Suppressor macrophage treated with lipopolysaccharide for 4 hours (primary cell): ENCODE measurements at regions not wholly inside any gene's neighbourhood (a gene's known extent, or its start where the extent isn't known, plus 50 kb on each side); places are given as distances from the start of the nearest gene placed in this dataset.
A peak's percentile ranks its signal among the peaks of the same experiment; 100 is the strongest.

Experiments used
- DNase-seq: peaks from one replicate; pipeline ENCODE4 v3.0.0-alpha.2; 2020

DNA sequence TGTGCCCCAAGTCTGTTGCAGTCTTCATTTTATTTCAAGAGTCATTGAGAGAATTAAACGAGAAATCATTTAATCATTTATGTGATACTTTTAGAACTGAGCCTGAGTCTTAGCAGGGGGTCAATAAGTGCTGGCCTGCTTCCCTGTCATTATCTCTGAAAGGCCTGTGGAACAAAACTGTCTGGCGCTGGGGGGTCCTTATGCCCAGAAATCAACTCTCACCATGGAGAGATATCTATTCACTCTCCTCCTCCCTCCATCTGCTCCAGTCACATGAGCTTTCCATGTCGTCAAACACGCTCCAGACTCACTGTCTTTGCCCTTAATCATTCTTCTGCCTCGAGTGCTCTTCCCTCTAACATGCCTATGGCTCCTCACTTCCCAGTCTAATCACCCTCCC, 136.8 kb downstream of the ESM1 start:
- no peak for DNase-seq

DNA sequence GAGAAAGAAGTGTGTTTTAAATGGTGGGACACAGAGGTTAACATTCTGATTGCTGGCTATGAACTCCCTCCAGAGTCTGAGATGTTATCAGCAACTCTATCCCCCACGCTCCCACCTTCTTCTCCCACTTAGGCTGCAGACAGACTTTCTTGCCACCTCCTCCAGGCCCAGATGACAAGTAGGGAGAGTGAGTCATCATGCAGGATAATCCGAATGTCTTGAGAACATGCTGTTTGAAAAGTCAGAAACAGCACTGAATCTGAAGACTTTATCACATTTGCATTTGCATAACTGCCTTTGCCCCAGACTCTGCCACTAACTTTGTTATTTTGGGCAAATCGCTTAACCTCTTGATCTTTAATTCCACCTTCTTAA, 139.8 kb downstream of the ESM1 start:
- peak; percentile 16 for DNase-seq

- peak; percentile 82 for DNase-seq
These were observed 140.4 kb downstream of the ESM1 start for GRCh38 chr5:54844905-54845566.

GRCh38 chr5:54844266-54844665, 141.1 kb downstream of the ESM1 start:
- no peak for DNase-seq

DNA sequence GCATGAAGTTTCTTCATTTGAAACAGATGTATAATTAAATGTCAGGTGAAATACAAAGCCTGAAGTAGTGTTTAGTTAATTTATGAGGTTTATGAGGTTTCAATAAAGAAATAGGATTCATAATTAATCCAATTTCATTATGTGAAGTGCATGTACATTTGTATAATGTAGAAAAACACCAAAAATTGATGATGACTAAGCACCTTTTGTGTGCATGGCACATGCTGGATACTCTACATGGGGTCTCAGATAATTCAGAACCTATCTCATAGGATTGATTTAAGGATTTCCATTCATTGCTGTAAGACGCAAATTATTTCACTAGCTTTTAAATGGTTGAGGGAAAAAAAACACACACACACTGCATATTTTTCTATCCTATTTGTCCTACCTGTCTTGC, 143.9 kb downstream of the ESM1 start:
- no peak for DNase-seq

GRCh38 chr5:54838843-54839242, 146.6 kb downstream of the ESM1 start:
- no peak for DNase-seq

DNA sequence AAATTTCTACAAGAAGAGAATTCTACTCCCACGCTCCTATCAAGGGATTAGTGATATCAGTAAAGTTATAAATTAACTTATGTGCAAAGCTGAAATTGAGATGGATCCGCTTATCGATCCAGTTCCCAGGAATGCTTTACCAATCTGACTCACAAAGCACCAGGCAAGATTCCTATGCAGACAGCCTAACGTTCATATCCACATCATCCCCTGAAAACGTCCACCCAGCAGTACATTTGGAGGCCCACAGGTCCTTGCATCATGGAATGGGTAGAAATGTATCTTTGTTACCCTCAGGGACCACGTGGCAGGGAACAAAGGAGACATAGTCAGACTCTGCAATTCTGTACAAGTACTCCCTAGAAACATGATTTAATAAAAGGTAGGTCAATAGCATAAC, 147.4 kb downstream of the ESM1 start:
- DNase-seq = no peak

GRCh38 chr5:54837093-54837492, 148.3 kb downstream of the ESM1 start:
- peak; percentile 91 for DNase-seq

DNA sequence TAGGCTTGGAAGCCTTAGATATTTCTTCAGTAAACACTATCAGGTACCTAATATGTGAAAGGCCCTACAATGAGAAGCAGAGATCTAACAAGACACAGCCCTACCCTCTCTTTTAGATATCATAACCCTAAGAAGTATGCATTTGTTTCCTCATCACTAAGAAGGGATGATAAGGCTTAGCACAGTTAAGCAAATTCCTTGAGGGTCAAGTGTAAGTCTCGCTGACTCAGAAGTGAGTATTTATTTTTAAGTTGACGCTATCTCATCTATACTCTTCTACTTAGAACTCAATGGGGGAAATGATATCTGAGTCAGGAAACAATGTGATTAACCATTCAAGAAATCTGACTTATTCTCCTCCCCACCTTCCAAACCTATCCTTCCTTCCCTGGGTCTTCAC, 149.7 kb downstream of the ESM1 start:
- DNase-seq = peak; percentile 28

DNA sequence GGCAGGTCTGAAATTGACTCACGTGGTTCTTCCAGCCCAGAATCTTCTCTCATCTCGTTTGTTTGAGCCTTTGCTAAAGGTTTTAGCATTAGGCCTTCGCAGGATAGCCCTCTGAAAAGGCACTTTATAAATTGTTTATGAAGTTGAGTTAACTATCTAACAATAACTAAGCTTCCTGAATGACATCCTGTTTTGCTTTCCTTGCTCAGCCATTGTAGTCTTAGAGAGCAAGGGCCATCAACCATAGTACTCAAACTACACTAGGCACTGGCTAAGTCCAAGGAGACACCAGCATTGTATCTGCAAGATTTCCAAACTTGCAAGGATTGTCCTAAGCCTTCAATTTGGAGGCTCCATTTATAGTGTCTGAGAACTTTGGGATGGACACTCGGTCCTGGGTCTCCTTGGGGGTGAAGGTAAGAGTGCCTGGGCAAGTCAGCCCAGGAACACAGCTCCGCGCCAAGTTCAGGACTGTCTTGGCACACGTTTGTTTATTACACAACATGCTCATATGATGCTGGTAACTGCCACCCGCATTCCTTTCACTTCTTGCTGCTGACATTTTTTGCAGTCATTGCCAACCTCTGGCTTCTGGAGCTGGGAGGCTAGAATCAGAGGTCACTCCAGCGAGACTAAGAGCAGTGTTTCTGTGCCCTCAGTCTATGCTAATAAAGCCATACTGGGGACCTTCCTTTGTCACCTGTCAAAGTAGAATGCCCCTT, 151.1 kb downstream of the ESM1 start:
- DNase-seq = peak; percentile 56

DNA sequence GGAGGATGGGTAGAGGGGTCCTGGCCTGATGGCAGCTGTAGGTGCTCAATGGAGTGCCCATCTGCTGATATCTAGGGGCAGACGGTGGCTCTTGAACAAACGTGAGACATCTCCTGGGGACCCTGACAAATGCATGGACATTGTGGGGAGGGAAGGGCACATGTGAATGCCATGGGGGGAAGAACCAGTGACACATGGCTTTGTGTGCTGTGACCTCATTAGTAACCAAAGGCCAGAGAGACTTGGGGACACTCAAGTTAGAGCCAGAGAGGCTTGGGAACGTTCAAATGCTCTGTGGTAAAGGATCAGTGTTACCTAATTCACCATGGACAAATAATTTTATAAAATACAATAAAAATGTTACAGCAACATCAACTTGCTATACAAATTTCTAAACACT, 151.8 kb downstream of the ESM1 start:
- peak; percentile 31 for DNase-seq

DNA sequence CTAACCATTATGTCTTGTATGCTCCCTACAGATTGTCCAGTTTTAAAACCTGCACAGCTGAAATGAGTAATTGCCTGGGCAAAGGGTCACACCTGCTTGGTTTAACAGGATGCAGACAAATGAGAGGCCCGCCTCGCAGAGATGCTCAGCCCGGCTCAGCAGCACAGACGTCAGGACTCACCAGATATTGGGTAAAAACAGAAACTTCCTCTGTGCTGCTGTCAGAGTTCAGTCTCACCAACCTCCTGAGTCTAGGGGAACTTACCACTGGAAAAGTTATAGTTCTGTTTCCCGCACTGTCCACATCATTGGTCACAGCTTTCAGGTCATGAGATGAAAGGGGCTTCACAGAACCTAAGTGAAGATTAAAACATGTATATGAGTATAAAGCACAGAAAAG, 152.5 kb downstream of the ESM1 start:
- DNase-seq = peak; percentile 90

DNA sequence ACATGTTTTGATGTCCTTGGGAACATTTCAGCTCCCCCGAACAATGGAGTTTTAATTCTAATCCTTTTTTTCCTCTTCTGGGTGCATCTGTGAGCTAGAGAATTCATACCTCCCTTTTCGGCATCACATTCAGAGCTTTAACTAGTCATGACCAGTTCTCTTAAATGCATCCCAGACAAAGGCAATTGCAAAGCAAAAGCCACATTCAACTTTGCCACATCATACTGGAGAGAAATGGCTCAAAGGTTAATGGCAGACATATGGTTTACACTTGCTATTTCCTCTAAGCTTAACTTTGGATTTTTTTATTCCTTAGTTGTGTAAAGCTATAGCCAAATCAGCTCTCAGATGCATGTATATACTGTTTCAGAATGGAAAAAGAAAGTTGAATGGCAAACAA, 153.3 kb downstream of the ESM1 start:
- no peak for DNase-seq

- DNase-seq = no peak
These were observed 154.2 kb downstream of the ESM1 start for GRCh38 chr5:54831233-54831632.

- no peak for DNase-seq
These were observed 155.5 kb downstream of the ESM1 start for GRCh38 chr5:54829676-54830535.

GRCh38 chr5:54829102-54829501, 156.3 kb downstream of the ESM1 start:
- no peak for DNase-seq

- no peak for DNase-seq
These were observed 157.2 kb downstream of the ESM1 start for GRCh38 chr5:54828151-54828550.

DNA sequence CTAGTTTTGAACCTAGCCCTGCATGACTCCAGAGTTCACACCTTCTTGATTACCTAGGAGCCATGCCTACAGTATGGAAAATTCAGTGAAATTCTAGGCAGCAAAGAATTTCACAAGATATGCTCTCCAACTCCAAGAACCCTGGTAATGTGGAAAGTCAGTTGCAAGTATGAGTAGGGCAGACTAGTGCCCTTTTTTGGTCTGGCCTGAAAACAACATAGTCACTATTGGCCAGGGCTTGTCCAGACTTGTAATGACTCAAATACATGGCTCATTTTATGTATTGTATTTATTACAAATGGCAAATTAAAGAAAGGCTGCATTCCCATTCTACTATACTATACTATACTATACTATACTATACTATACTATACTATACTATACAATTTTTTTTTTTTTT, 160.4 kb downstream of the ESM1 start:
- DNase-seq = no peak

GRCh38 chr5:54823006-54823405, 162.4 kb downstream of the ESM1 start:
- no peak for DNase-seq

DNA sequence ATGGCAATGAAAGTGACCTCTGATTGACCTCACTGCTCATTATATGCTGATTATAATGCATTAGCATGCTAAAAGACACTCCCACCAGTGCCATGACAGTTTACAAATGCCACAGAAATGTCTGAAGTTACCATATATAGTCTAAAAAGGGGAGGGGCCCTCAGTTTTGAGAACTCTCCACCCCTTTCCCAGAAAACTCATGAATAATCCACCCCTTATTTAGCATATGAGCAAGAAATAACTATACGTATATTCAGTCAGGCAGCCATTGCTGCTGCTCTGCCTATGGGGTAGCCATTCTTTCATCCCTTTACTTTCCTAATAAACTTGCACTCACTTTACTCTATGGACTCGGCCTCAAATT, 163.1 kb downstream of the ESM1 start:
- no peak for DNase-seq

- no peak for DNase-seq
These were observed 163.7 kb downstream of the ESM1 start for GRCh38 chr5:54821445-54822323.

GRCh38 chr5:54820346-54821134, 164.9 kb downstream of the ESM1 start:
- no peak for DNase-seq
